IMR-90 (cell line): ENCODE measurements at regions not wholly inside any gene's neighbourhood (a gene's known extent, or its start where the extent isn't known, plus 50 kb on each side); places are given as distances from the start of the nearest gene placed in this dataset.

Experiments
- ATAC-seq: fragments of 200-7000 bp; cut with Tn5 transposase; 2 replicates; pipeline ENCODE4 v1.9.1; 2020; ENCODE audit warnings: low read depth, mild to moderate bottlenecking, moderate library complexity
- BruUV-seq: library from RNA; stranded (reverse); fragments of 400-500 nt; replicated peaks from 2 replicates; lab custom pipeline; 2021; lab: Mats Ljungman, UMichigan
- CTCF ChIA-PET: fragments of 300-600 bp; formaldehyde crosslinking; extraction: SDS; loops from one replicate; lab custom pipeline; 2021; ENCODE audit warnings: antibody characterized with exemption; lab: Yijun Ruan, JAX
- POLR2A ChIA-PET: fragments of 300-600 bp; sonication (Branson Sonifier 250); formaldehyde crosslinking; loops from one replicate; lab custom pipeline; 2022; ENCODE audit warnings: antibody characterized with exemption; ENCODE audit not compliant: unreplicated experiment; lab: Charles Lee
- DNase-seq: peaks from one replicate; pipeline ENCODE4 v3.0.0; 2013
- H2AFZ ChIP-seq: replicated peaks from 2 replicates; pipeline ENCODE3; 2013; ENCODE audit warnings: low read length, mild to moderate bottlenecking; ENCODE audit not compliant: poor library complexity
- H2AK5ac ChIP-seq: 2 replicates; pipeline ENCODE4 v1.6.1; 2013; ENCODE audit warnings: low read depth, low read length, inconsistent platforms
- H2AK9ac ChIP-seq: replicated peaks from 2 replicates; pipeline ENCODE3; 2013; ENCODE audit warnings: mild to moderate bottlenecking, low read depth, low read length, moderate library complexity; ENCODE audit not compliant: poor library complexity
- H2BK120ac ChIP-seq: 2 replicates; pipeline ENCODE4 v1.6.1; 2013; ENCODE audit warnings: low read depth, low read length, inconsistent platforms
- H2BK15ac ChIP-seq: 3 replicates; pipeline ENCODE4 v1.6.1; 2013; ENCODE audit warnings: low read depth, low read length, inconsistent platforms
- H2BK20ac ChIP-seq: 2 replicates; pipeline ENCODE4 v1.6.1; 2013; ENCODE audit warnings: low read depth, mild to moderate bottlenecking, inconsistent platforms, low read length, moderate library complexity
- H2BK5ac ChIP-seq: 2 replicates; pipeline ENCODE4 v1.6.1; 2013; ENCODE audit warnings: mild to moderate bottlenecking, low read depth, low read length, inconsistent platforms; ENCODE audit not compliant: poor library complexity, severe bottlenecking
- H3K14ac ChIP-seq: replicated peaks from 2 replicates; pipeline ENCODE4 v1.6.1; 2013; ENCODE audit warnings: low read depth, low read length, inconsistent platforms
- H3K18ac ChIP-seq: 2 replicates; pipeline ENCODE4 v1.6.1; 2013; ENCODE audit warnings: low read depth, low read length, control low read depth
- H3K23ac ChIP-seq: 2 replicates; pipeline ENCODE4 v1.6.1; 2013; ENCODE audit warnings: low read depth, low read length, inconsistent platforms
- H3K27ac ChIP-seq: 2 replicates; pipeline ENCODE4 v1.5.1; 2013; ENCODE audit warnings: mild to moderate bottlenecking, control low read depth, low read length; ENCODE audit not compliant: insufficient read depth
- H3K27me3 ChIP-seq: 2 replicates; pipeline ENCODE4 v1.6.1; 2013; ENCODE audit warnings: low read length; ENCODE audit not compliant: control insufficient read depth, insufficient read depth
- H3K36me3 ChIP-seq: 2 replicates; pipeline ENCODE4 v1.6.1; 2013; ENCODE audit warnings: low read length, mixed read lengths; ENCODE audit not compliant: control insufficient read depth, insufficient read depth
- H3K4ac ChIP-seq: 2 replicates; pipeline ENCODE4 v1.6.1; 2013; ENCODE audit warnings: low read depth, low read length, inconsistent platforms
- H3K4me1 ChIP-seq: 2 replicates; pipeline ENCODE4 v1.6.1; 2013; ENCODE audit warnings: low read length, mixed read lengths; ENCODE audit not compliant: control insufficient read depth, insufficient read depth
- H3K4me2 ChIP-seq: 2 replicates; pipeline ENCODE4 v1.6.1; 2013; ENCODE audit warnings: low read depth, mild to moderate bottlenecking, control low read depth, low read length, moderate library complexity
- H3K4me3 ChIP-seq: 2 replicates; pipeline ENCODE4 v1.5.1; 2013; ENCODE audit warnings: low read depth, mild to moderate bottlenecking, control low read depth, low read length, moderate library complexity; ENCODE audit not compliant: insufficient read depth
- H3K56ac ChIP-seq: 2 replicates; pipeline ENCODE4 v1.6.1; 2013; ENCODE audit warnings: low read length, inconsistent platforms; ENCODE audit not compliant: insufficient read depth; ENCODE audit errors: extremely low read depth
- H3K79me1 ChIP-seq, 2 experiments: 2 replicates each; pipeline ENCODE4 v1.6.1; 2013; ENCODE audit warnings: low read length in 2 of 2, inconsistent platforms in 1 of 2, low read depth in 1 of 2
- H3K9ac ChIP-seq: 2 replicates; pipeline ENCODE4 v1.6.1; 2013; ENCODE audit warnings: low read depth, low read length, control low read depth
- H3K9me1 ChIP-seq: 2 replicates; pipeline ENCODE4 v1.6.1; 2013; ENCODE audit warnings: low read length, inconsistent platforms; ENCODE audit not compliant: insufficient read depth
- H3K9me3 ChIP-seq: 2 replicates; pipeline ENCODE4 v1.6.1; 2013; ENCODE audit warnings: low read length; ENCODE audit not compliant: control insufficient read depth, insufficient read depth
- H4K20me1 ChIP-seq: 2 replicates; pipeline ENCODE4 v1.6.1; 2013; ENCODE audit warnings: low read length, inconsistent platforms; ENCODE audit not compliant: insufficient read depth
- H4K5ac ChIP-seq: 2 replicates; pipeline ENCODE4 v1.6.1; 2013; ENCODE audit warnings: mild to moderate bottlenecking, low read depth, low read length, control low read depth
- H4K8ac ChIP-seq, 2 experiments: 2 replicates each; pipeline ENCODE4 v1.6.1; 2013; ENCODE audit warnings: low read depth in 2 of 2, low read length in 2 of 2, control low read depth in 1 of 2, inconsistent platforms in 1 of 2
- H4K91ac ChIP-seq: 2 replicates; pipeline ENCODE4 v1.6.1; 2013; ENCODE audit warnings: low read depth, low read length, inconsistent platforms; ENCODE audit not compliant: insufficient read depth
- CHD1 ChIP-seq: IDR thresholded peaks from 2 replicates; pipeline ENCODE4 v1.6.1; 2012; ENCODE audit warnings: low read depth, low read length, improper control_type of control experiment
- FOS ChIP-seq: fragments of 150-350 bp; IDR thresholded peaks from 2 replicates; pipeline ENCODE4 v1.6.1; 2016; ENCODE audit warnings: low read depth, low read length
- MAZ ChIP-seq: IDR thresholded peaks from 2 replicates; pipeline ENCODE4 v1.6.1; 2012; ENCODE audit warnings: low read depth, mild to moderate bottlenecking, low read length, improper control_type of control experiment, moderate library complexity, borderline replicate concordance
- MXI1 ChIP-seq: IDR thresholded peaks from 2 replicates; pipeline ENCODE4 v1.6.1; 2012; ENCODE audit warnings: low read depth, mild to moderate bottlenecking, low read length, moderate library complexity, borderline replicate concordance
- POLR2A ChIP-seq: IDR thresholded peaks from 2 replicates; pipeline ENCODE4 v1.6.1; 2012; ENCODE audit warnings: mild to moderate bottlenecking, low read depth, low read length
- RFX5 ChIP-seq: IDR thresholded peaks from 2 replicates; pipeline ENCODE4 v1.8.0; 2012; ENCODE audit warnings: low read depth, mild to moderate bottlenecking, low read length, moderate library complexity
- SMC3 ChIP-seq: fragments of 150-350 bp; IDR thresholded peaks from 2 replicates; pipeline ENCODE4 v1.6.1; 2016; ENCODE audit warnings: low read depth, mild to moderate bottlenecking, antibody characterized with exemption, low read length, moderate library complexity
- WGBS, 2 experiments: methylation state at CpG; one replicate each; pipeline versions ENCODE4 v1.1.5 to v1.1.7; 2013; ENCODE audit warnings: missing lambda C conversion rate in 2 of 2; ENCODE audit not compliant: insufficient read length in 1 of 2; ENCODE audit errors: extremely low coverage in 2 of 2; 5-methylcytosine and 5-hydroxymethylcytosine counted together
- dilution Hi-C: fragments of 300-500 bp; cut with HindIII; formaldehyde crosslinking; loops from one replicate; pipeline ENCODE4 v1.14.3; 2018; ENCODE audit warnings: low sequenced_read_pairs; ENCODE audit not compliant: unreplicated experiment
- in situ Hi-C: fragments of 300-500 bp; cut with MboI; formaldehyde crosslinking; loops from 3 replicates; pipeline ENCODE4 v1.14.3; 2019; ENCODE audit warnings: low sequenced_read_pairs, inconsistent platforms, mixed read lengths
- intact Hi-C: fragments of 100-400 bp; cut with micrococcal nuclease; formaldehyde crosslinking; loops from 2 replicates; pipeline ENCODE4 v1.10.0; 2022

- no peak overlapping the region for H3K4ac ChIP-seq
- intact Hi-C loops, result no loop called here
- TF ChIP-seq SMC3 (no peak), FOS (no peak), RFX5 (no peak), MXI1 (no peak), MAZ (no peak), POLR2A (no peak), CHD1 (no peak)
Measured at GRCh38 chr5:67316695-67317094, 120.1 kb upstream of the CD180 start.

More at GRCh38 chr5:67316695-67317094, 120.1 kb upstream of the CD180 start:
- no peak overlapping the region for H2AK5ac ChIP-seq
- no peak overlapping the region for H2AFZ ChIP-seq
- ChIA-PET POLR2A (no interaction called here), CTCF (no interaction called here)
- no peak overlapping the region for H4K8ac ChIP-seq
- 0 out of 2 replicates have a peak, but pooled peaks cover 3% of the 10 kb centered on the region for H3K9me1 ChIP-seq
- BruUV-seq, result no TSS peak
- H3K4me3 ChIP-seq, result no peak overlapping the region
- H3K4me2 ChIP-seq, result no peak overlapping the region
- no peak overlapping the region for H3K27ac ChIP-seq
- no peaks in the 10 kb centered on the region for H4K20me1 ChIP-seq
- WGBS, 2 experiments, result no CpG with 5 or more reads among the region's 1 CpG
- in situ Hi-C loops (no loop called here), dilution Hi-C loops (no loop called here)
- H3K9me3 ChIP-seq, result no peaks in the 10 kb centered on the region
- no peaks in the 10 kb centered on the region for H3K27me3 ChIP-seq
- H2BK5ac ChIP-seq, result no peak overlapping the region
- no peak overlapping the region for H3K9ac ChIP-seq
- H3K18ac ChIP-seq, result no peak overlapping the region
- no peak overlapping the region for H2BK20ac ChIP-seq
- H3K79me1 ChIP-seq, result no peaks in the 10 kb centered on the region
- no peaks in the 10 kb centered on the region for H3K36me3 ChIP-seq
- no peak overlapping the region for H2AK9ac ChIP-seq
- ATAC-seq, result no peak
- H3K56ac ChIP-seq, result no peak overlapping the region
- H4K5ac ChIP-seq, result no peak overlapping the region
- H4K91ac ChIP-seq, result no peak overlapping the region
- no peak overlapping the region for H3K23ac ChIP-seq
- H3K4me1 ChIP-seq, result peaks cover 5% of the 10 kb centered on the region
- no peak overlapping the region for H2BK120ac ChIP-seq
- no peak for DNase-seq
- H3K14ac ChIP-seq, result no peak overlapping the region
- no peak overlapping the region for H2BK15ac ChIP-seq
